Ishikawa (cell line): ENCODE measurements at regions not wholly inside any gene's neighbourhood (a gene's known extent, or its start where the extent isn't known, plus 50 kb on each side); places are given as distances from the start of the nearest gene placed in this dataset.

Experiments used
- CEBPB ChIP-seq: IDR thresholded peaks from 2 replicates; pipeline ENCODE4 v1.6.1; 2012
- CREB1 ChIP-seq: IDR thresholded peaks from 2 replicates; pipeline ENCODE4 v1.6.1; 2012; ENCODE audit warnings: low read depth
- EGR1 ChIP-seq: IDR thresholded peaks from 2 replicates; pipeline ENCODE4 v1.6.1; 2012
- EP300 ChIP-seq: IDR thresholded peaks from 2 replicates; pipeline ENCODE4 v1.6.1; 2012; ENCODE audit warnings: borderline replicate concordance
- FOXM1 ChIP-seq: IDR thresholded peaks from 2 replicates; pipeline ENCODE4 v1.6.1; 2012; ENCODE audit warnings: low read depth, borderline replicate concordance
- NFIC ChIP-seq: IDR thresholded peaks from 2 replicates; pipeline ENCODE4 v1.6.1; 2012
- RAD21 ChIP-seq: IDR thresholded peaks from 2 replicates; pipeline ENCODE4 v1.6.1; 2012; ENCODE audit warnings: low read depth
- TAF1 ChIP-seq: IDR thresholded peaks from 2 replicates; pipeline ENCODE4 v1.6.1; 2012; ENCODE audit warnings: low read depth, mild to moderate bottlenecking
- TCF12 ChIP-seq: IDR thresholded peaks from 2 replicates; pipeline ENCODE4 v1.6.1; 2012; ENCODE audit warnings: low read depth
- TEAD4 ChIP-seq: IDR thresholded peaks from 2 replicates; pipeline ENCODE4 v1.6.1; 2012
- YY1 ChIP-seq: IDR thresholded peaks from 2 replicates; pipeline ENCODE4 v1.6.1; 2012; ENCODE audit warnings: low read depth
- ZBTB7A ChIP-seq: IDR thresholded peaks from 2 replicates; pipeline ENCODE4 v1.6.1; 2012; ENCODE audit warnings: low read depth
- TF ChIP-seq, protein P1 (sequence below): IDR thresholded peaks from 2 replicates; pipeline ENCODE4 v1.6.1; 2012
- TF ChIP-seq, protein P2 (sequence below): IDR thresholded peaks from 2 replicates; pipeline ENCODE4 v1.6.1; 2012
- TF ChIP-seq, protein P3 (sequence below): IDR thresholded peaks from 2 replicates; pipeline ENCODE4 v1.6.1; 2012; ENCODE audit warnings: low read depth, mild to moderate bottlenecking

DNA sequence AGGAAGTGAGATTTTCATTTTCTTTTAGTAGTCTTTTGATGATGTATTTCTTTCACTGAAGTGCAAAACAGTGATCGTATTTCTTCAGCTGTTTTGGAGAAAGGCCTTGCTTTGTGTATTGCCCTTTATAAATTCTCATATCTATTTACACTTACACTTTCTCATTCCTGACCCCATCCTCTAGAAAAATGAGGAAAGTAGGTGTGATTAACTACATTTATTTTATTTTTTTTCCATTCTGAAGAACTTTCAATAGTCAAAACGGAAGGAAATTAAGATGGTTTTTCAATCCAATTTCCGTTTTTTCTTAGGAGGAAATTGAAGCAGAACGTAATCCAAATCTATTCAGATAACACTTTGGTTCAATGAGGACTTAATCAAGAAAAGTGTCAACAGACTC lies 188.1 kb downstream of the SLITRK5 start:
- TF ChIP-seq RAD21 = no peak
- TF ChIP-seq, protein P1, sequence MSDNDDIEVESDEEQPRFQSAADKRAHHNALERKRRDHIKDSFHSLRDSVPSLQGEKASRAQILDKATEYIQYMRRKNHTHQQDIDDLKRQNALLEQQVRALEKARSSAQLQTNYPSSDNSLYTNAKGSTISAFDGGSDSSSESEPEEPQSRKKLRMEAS = no peak

DNA sequence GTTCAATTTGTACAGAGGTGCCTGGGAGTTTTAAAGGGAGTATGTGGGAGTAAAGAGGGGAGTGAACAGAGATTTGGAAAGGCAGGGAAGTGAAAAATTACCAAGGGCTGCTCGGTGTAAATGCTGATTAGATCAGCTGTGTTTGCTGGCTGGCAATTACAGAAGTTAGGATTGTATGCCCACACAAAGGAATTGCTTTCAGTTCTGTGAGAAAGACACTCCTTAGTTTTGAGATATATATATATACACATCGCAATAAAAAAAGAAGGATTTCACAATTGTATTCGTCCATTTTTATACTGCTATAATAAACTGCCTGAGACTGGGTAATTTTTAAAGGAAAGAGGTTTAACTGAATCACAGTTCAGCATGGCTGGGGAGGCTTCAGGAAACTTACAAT lies 196.3 kb downstream of the SLITRK5 start:
- TF ChIP-seq, protein P2, sequence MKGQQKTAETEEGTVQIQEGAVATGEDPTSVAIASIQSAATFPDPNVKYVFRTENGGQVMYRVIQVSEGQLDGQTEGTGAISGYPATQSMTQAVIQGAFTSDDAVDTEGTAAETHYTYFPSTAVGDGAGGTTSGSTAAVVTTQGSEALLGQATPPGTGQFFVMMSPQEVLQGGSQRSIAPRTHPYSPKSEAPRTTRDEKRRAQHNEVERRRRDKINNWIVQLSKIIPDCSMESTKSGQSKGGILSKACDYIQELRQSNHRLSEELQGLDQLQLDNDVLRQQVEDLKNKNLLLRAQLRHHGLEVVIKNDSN = no peak
- TF ChIP-seq CEBPB (no peak), YY1 (no peak), RAD21 (no peak)

DNA sequence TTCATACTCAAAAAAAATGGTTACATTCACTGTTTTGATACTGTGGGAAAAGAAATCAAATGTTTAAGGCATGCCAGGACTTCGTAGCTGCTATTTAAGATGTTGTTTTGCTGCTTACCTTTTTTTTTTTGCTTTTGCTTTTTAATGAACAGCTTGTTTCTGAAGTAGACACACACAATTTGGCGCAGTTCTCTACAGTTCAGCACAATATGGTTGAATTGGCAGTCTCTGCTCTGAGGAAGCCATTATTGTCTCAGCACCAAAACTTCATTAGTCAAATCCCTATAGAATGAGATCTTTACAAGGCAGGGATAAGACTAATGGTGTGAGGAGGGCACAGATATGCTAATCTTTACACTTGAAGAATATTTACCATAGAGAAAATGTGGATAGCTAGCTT lies 197.6 kb downstream of the SLITRK5 start:
- TF ChIP-seq RAD21 = no peak
- no peak for TF ChIP-seq EP300
- TF ChIP-seq, protein P3, sequence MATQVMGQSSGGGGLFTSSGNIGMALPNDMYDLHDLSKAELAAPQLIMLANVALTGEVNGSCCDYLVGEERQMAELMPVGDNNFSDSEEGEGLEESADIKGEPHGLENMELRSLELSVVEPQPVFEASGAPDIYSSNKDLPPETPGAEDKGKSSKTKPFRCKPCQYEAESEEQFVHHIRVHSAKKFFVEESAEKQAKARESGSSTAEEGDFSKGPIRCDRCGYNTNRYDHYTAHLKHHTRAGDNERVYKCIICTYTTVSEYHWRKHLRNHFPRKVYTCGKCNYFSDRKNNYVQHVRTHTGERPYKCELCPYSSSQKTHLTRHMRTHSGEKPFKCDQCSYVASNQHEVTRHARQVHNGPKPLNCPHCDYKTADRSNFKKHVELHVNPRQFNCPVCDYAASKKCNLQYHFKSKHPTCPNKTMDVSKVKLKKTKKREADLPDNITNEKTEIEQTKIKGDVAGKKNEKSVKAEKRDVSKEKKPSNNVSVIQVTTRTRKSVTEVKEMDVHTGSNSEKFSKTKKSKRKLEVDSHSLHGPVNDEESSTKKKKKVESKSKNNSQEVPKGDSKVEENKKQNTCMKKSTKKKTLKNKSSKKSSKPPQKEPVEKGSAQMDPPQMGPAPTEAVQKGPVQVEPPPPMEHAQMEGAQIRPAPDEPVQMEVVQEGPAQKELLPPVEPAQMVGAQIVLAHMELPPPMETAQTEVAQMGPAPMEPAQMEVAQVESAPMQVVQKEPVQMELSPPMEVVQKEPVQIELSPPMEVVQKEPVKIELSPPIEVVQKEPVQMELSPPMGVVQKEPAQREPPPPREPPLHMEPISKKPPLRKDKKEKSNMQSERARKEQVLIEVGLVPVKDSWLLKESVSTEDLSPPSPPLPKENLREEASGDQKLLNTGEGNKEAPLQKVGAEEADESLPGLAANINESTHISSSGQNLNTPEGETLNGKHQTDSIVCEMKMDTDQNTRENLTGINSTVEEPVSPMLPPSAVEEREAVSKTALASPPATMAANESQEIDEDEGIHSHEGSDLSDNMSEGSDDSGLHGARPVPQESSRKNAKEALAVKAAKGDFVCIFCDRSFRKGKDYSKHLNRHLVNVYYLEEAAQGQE = no peak
- no peak for TF ChIP-seq NFIC
- no peak for TF ChIP-seq ZBTB7A
- TF ChIP-seq YY1 = no peak
- TF ChIP-seq CREB1 = no peak
- TF ChIP-seq, protein P1 = no peak

DNA sequence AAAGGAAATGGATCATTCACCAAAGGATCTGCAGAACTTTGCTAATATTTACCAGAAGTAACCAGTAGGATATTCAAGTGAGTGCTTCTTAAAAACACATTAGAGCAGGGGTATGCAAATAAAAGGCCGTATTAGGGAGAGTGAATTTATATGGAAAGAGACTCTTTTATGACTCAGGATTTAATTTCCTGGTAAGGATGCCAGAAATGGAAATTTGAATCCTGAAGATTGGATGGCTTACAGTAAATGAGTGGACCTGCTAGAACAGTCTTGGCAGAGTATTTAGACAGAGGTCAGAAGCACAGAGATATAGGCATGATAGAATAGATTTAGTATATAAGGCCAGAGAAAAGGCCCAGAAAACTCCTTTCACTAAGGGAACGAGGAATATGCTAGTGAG lies 201.6 kb downstream of the SLITRK5 start:
- TF ChIP-seq TEAD4 = no peak
- no peak for TF ChIP-seq ZBTB7A
- no peak for TF ChIP-seq EP300
- TF ChIP-seq YY1 = no peak
- no peak for TF ChIP-seq CREB1
- TF ChIP-seq NFIC = no peak
- TF ChIP-seq, protein P3 = no peak
- TF ChIP-seq TAF1 = no peak
- no peak for TF ChIP-seq CEBPB

DNA sequence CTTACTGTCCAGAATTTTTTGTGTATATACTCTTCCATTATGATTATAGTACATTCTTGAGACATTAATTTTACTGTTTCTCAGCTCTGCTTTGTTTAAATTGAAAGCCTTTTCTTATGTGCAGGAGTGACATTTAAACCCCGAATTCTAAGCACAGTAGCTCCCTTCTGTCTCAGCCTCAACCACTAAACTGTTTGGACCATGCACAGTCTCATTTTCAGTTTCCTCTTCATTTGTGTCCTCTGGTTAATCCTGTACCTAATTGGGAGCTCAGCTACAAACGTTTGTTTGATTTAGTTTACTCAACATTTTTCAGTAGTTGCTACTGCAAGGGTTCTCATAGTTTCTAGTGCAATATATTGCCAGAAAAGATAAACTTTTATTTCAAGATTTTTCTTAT lies 206.3 kb downstream of the SLITRK5 start:
- TF ChIP-seq EP300 (no peak), NFIC (no peak), EGR1 (no peak), TEAD4 (no peak), YY1 (no peak), TCF12 (no peak), FOXM1 (no peak), CEBPB (no peak), CREB1 (no peak), TAF1 (no peak), ZBTB7A (no peak), RAD21 (no peak)
- TF ChIP-seq, protein P2 = no peak
- TF ChIP-seq, protein P3 = no peak
- TF ChIP-seq, protein P1 = no peak

DNA sequence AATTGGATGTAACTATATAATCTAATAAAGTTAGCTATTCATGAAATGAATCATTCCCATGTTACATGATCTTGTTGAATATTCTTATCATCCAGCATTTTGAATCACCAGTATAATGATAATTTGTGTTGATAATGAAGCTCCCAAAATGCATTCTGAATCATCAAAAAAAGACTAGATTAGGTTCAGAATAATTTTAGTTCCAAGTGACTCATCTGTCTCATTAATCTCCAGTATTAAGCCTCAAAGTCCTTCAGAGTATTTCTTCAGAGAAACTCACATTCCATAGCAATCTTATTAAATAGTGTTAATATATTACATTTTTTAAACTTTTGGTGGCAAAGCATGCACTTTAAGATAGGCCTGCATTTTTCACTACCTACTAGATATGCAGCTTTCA lies 207.5 kb downstream of the SLITRK5 start:
- no peak for TF ChIP-seq CEBPB
- no peak for TF ChIP-seq FOXM1
- TF ChIP-seq EGR1 = no peak
- TF ChIP-seq, protein P2 = no peak
- TF ChIP-seq YY1 = no peak
- no peak for TF ChIP-seq TEAD4
- TF ChIP-seq ZBTB7A = no peak
- no peak for TF ChIP-seq RAD21
- TF ChIP-seq TAF1 = no peak
- TF ChIP-seq, protein P1 = no peak
